CD4-positive, alpha-beta T cell treated with Interleukin-4 for 1 hour (primary cell): ENCODE measurements at regions not wholly inside any gene's neighbourhood (a gene's known extent, or its start where the extent isn't known, plus 50 kb on each side); places are given as distances from the start of the nearest gene placed in this dataset.
"Not testable (repeated sequence)": the region's sequence is repeated elsewhere in the genome, so short reads cannot be mapped to it uniquely, and the experiment has no call there.

Source experiments
- DNase-seq, 2 donors: peaks; one replicate each; pipeline ENCODE4 v3.0.0-alpha.2; 2020 to 2022

DNA sequence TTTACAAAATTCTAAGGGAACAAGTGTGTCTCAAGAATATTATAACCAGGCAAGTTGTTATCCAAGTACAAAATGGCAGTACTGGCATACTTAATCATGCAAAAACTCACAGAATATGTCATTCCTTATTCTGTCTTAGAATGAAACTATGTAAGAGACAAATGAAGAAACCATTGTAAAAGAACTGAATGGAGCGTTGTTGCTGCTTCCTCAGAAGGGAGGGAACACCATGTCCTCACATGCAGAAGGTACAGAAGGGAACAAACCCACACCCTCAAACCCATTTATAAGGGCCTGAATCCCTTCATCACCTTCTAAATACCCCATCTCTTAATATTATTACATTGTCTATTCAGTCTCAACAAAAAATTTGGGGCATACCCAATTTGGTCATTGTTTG lies 960.0 kb downstream of the LTN1 start:
- DNase-seq, result not testable (repeated sequence)

DNA sequence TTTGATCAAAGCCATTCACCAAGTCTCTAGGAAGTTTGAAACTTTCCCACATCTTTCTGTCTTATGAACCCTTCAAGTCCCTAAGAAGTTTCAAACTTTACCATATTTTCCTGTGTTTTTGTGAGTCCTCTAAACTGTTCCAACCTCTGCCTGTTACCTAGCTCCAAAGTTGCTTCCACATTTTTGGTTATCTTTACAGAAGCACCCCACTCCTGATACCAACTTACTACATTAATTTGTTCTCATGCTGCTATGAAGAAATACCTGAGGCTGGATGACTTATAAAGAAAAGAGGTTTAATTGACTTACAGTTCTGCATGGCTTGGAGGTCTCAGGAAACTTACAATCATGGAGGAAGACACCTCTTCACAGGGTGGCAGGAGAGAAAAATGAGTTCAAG lies 961.6 kb downstream of the LTN1 start:
- not testable (repeated sequence) for DNase-seq

DNA sequence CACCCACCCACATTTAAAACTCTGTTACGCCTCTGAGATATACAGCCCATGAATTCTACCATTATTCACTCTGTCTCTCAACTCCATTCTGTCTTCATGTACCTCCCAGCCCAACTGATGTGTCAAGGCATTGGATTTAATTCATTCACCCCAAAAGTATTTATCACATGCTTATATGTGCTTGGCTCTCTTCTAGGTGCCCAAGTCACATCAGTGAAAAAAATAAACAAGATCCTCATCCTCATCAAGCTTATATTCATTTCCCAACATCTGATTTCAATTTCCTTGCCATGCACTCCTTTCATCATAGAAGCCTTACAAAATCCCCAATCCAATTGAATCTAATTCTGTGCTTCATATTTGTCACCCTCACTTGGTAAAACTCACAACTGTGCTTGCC lies 967.6 kb downstream of the LTN1 start:
- no peak for DNase-seq

DNA sequence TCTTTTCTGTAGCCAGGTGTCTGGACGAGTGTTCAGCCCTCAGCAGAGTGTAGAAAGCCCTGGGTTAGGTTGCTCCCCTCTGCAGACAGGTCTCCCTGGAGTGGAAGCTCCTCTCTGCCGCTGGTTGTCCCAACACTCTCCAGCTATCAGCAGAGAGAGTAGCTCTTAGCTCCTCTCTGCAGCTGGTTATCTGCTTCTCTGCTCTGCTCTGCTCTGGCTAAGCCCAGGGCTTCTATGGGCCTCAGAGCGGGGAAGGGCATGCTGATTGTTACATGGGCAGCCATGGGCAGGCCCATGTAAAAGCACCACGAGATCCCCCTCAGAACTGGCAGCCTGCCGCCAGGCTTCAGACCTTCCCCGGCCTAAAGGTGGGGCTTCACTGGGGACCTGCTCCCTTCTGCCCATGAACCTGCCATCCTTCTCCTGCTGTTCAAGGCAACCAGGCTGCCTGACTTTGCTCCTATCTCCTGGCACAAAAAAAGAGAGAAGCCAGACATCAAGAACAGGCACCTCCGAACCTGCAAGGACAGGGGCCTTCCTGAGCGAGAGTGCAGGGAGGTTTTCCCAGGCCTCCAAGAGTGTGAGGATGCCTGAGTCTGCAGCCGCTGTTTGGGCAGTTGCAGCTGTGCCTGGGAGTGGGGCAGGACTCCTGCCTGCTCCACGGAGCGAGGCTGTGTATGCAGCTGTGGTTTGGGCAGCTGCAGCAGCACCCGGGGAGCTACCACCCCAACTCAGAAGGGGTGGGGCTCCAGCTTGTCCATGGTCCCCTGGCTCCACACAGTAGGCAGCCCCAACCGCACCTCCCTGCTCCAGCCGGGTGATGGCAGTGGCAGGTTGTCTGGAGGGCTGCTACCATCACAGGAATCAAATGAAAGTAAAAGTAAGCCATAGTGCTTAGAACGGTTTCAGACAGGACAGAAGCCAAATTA lies 973.7 kb downstream of the LTN1 start:
- DNase-seq, result no peak

DNA sequence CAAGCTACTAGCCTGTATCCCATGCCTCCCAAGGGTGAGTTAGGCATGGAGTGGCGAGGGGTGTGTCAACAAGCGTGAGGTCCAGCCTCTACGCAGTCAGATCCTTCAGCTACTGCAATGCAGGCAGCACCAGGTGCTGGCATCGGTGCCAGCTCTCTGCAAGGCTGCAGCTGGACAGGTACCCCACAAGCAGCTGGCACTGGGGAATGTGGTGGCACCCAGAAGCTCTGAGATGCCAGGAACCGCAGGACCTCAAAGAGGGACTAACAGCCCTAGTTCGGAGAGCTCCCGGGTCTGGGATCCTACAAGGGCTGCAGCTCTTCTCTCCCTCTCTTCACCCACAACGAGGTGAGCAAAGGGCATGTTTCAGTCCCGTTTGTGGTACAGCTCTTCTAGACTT lies 974.5 kb downstream of the LTN1 start:
- no peak for DNase-seq

DNA sequence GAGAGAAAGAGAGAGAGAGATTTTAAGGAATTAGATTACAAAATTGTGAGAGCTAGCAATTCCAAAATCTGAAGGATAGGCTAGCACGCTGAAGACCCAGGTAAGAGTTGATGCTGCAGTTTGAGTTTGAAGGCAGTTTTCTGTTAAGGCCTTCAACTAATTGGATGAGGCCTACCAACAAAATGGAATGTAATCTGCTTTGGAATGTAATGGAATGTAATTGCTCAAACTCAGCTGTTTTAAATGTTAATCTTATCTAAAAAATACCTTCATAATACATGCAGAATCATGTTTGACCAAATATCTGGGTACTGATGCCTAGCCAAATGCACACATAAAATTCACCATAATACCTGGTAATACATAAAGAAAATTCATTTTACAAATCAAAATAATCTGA lies 976.1 kb downstream of the LTN1 start:
- DNase-seq, result no peak

DNA sequence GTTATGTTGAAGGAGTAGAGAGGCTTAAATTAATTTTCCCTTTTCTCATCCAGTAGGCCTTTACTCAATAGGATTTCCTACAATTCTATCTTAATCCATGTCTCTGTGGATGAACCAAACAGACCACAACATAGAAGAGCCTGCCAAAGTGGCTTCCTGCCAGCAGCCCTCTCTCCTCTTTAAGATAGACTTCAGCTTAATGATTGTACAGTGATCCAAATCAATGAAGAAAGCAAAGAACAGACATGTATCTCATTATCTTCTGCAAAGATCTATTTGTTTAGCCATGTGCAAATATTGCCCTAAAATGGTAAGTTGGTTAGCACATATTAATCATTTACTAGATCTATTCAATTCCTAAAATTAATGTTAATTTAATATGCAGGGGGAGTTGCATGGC lies 979.6 kb downstream of the LTN1 start:
- DNase-seq, result not testable (repeated sequence)

DNA sequence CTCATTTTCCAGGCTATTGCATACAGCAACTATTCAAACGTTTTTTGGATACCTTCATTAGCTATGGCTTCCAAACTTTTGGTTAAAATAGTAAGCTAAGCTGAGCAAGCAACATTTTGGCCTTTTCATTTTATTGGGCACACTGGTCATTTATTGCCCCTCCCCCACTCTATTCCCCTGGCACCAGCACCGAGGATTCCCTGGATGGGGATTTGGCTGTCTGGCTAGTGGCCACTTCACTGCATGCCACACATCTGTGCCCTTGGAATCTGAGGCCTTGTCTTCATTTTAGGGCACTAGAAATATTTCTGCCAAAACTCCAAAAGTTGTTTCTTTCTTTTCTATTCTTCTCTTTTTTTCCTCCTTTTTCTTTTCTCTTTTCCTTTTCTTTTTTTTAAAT lies 980.7 kb downstream of the LTN1 start:
- DNase-seq, result not testable (repeated sequence)

DNA sequence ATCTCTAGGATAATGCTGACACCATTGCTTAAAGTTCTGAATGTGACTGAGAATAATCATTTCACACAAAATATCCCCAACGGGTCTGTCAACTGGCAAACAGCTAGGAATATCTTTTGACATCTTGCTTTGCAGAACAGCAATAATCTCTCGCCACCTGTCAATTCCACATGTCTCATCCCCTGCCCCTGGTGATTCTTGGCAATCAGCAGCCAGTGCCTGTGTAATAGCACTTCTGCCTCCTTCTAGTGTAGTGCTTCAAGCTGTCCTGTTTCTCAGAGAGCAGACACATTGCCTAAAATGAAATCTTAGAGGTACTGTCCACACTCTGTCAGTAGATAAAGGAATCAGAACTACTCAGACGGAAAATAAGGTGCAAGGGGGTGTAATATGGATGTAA lies 984.4 kb downstream of the LTN1 start:
- not testable (repeated sequence) for DNase-seq

DNA sequence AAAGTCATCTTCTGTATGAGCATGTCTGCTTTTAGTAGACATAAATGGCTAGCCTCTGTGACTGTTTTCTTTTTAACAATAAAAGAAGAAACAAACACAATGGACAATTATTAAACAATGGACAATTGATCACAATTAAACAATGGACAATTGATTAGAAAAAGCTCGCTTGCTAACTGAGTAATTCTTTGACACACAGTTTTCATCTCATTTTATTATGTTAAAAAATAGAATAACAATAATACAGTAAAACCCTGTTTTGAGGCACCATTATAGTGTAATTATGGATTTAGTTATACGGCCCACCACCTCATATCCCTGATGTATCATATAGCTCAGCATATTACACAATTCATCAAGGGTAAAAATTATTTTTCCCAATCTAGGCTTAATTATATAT lies 989.0 kb downstream of the LTN1 start:
- DNase-seq, result not testable (repeated sequence)

DNA sequence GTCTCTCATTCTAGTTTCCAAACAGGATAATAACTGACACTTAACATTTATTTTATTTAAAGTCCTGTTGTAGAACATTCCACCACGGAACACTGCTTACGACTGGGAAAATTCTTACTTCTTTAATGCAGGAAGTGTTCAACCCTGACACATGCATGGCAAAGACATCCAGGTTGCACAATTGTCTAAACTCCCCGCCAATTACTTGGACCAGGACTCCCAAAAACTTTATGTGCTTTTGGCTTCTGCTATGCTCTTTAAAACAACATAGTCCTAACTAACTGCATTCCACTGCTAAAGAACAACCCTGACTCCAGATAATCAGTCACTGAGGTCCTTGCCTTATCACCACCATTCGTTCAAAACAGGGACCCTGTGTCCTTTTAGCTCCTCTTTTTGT lies 995.8 kb downstream of the LTN1 start:
- DNase-seq, result not testable (repeated sequence)

DNA sequence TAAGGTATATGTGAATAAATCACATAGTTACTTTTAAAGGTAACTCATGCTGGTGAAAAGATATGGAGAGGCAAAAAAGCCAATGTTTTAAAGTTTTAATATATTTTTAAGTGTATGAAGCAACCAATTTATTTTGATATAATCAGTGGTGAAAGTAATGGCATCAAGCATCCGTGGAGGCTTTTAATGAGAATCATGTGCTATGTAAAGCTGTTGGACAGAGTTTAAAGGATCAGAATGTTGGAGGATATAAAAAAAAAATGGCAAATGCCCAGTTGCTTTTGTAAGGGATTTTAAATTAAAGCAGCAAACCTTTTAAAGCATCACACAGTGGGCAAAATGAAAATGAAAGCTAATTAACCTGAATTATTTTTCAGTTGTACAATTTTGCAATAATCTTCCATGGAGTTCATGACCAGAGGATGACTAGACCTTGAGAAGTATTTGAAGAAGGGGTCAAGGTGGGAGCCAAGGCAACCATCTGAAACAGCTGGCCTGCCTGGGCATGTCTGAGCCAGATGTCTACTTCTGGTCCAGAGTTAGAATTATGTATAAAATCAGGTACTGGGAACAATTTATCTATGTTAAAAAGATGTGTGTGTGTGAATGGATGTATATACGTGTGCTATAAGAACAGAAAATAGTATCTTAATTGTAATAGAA lies 1007.9 kb downstream of the LTN1 start:
- not testable (repeated sequence) for DNase-seq

DNA sequence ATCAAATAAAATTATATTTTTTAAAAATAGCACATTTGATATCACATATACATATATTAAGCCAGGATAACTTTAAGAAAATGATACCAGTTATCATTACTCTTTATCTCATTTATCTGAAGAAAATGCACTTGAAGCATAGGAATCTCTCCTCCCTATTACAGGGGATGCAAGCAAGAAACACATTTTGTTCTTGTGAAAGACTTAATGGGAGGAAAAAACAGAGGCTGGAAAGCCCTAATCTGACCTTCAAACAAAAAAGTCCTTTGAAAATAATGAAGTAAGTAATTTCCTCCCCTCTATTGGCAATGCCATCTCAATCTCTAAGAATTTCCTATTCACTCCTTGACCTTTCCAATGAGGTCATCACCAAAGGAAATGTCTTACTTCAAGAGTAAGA lies 1012.6 kb upstream of the ADAMTS5 start:
- not testable (repeated sequence) for DNase-seq

DNA sequence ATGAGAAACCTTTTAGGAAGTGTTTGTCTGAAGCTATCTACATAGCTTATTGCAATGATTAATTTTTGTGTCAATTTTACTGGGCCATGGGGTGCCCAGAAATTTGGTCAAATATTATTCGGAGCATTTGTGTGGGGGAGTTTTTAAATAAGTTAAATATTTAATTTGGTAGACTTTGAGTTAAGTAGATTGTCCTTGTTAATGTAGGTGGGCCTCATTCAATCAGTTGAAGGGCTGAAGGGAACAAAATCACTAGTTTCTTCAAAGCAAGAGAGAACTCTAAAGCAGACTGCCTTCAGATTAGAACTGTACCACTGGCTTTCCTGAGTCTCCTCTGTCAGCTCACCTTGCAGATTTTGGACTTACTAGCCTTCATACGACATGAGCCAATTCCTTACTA lies 1008.6 kb upstream of the ADAMTS5 start:
- no peak for DNase-seq

DNA sequence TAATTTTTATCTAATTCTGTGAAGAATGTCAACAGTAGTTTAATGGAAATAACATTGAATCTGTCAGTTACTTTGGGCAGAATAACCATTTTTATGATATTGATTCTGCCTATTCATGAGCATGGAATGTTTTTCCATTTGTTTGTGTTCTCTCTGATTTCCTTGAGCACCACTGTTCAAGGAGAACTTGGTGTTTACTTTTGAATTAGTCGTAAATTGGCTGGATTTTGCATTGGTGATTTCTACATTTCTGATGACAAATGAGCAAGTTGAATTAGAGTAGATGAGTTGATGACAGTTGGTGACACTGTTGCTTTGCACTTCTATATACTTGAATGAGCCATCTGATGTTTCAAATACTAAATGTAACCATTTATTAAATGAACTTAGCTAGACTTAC lies 1007.3 kb upstream of the ADAMTS5 start:
- DNase-seq, result not testable (repeated sequence)

DNA sequence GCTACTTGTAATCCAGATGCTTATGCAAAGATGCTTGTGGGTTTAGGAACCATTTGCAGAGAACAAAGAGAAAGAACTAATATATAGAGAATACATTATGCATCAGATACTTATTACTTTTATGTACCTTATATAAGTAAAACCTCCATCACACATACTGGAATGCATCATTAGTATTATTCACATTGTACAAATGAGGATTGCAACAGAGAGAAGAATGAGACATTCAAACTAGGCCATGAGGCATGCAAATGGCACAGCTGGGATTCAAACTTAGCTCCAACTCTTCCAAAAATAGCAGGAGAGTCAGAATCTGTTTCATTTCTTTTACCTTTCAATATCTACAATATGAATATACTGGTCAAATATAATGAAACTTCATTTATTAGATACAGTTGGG lies 1001.4 kb upstream of the ADAMTS5 start:
- not testable (repeated sequence) for DNase-seq

DNA sequence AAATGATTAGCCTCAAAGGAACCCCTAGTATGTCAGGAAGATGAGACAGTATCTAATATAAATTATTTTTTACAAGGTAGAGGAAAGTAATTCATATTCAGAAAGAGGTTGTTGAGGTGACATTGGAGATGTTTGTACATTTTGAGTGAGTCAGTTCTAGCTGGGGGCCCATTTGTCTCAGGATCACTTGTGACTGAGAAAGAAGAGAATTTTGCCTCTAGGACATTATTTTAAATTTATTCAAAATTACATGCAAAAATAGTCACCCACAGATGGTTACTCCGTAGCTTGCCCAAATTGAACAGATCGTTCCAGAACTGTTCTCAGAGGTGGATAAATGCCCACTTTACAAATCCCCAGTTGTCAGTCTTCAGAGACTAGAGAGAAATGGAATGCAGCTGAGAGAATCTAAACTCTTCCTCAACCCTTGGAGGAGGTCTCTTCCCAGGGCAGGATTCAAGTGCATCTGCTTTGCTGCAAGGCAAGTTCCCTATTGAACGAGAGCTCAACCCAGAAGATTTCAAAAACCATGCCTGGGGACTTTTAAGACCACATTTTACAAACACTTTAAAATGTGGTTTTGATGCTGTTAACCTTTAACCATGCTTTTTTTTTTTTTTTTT lies 987.8 kb upstream of the ADAMTS5 start:
- no peak for DNase-seq

DNA sequence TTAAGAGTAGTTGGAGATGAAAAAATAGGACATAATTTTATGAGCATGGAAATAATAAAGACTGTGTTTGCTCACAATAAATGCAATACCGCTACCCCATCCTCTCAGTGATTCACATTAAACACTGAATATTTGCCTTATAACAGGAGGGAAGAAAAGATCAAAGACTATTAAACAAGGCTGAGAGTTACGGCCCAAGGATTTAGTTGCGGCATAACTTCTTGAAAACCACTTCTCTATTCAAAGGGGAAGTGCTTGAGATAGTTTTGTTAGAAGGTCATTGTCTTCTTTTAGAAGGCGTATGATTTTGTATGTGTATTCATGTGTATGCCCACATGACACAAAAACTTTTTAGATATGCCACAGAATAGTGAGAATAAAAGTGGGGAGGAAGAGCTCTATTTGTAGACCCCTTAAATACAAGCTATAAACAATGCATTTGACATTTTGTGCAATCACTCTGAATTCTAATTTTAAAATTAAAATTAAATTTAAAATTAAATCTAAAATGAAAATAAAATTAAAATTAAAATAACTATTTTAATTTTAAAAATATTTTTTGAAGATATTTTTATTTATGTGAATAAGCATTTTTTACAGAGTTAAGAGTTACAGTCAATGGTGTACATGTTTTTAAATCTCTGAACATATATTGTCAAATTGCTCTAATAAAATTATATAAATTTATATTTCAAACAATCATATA lies 986.6 kb upstream of the ADAMTS5 start:
- DNase-seq, result no peak

DNA sequence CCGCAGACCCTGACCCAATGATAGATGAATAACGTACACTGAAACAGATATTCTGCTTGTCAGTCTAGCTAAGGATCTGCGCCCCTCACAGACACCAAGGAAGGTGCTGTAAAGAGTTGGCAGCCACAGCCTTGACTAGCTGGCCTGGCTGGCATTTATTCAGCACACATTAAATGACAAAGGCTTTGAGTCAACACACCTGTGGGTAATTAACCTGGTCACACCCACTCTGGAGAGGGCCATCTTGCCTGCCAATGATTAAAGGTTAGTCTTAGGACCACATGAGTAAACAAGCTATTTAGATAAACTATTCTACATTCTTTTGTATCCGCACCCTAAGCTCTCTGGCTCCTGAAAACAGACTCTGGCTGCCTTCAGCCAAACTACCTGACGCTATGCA lies 982.2 kb upstream of the ADAMTS5 start:
- not testable (repeated sequence) for DNase-seq

DNA sequence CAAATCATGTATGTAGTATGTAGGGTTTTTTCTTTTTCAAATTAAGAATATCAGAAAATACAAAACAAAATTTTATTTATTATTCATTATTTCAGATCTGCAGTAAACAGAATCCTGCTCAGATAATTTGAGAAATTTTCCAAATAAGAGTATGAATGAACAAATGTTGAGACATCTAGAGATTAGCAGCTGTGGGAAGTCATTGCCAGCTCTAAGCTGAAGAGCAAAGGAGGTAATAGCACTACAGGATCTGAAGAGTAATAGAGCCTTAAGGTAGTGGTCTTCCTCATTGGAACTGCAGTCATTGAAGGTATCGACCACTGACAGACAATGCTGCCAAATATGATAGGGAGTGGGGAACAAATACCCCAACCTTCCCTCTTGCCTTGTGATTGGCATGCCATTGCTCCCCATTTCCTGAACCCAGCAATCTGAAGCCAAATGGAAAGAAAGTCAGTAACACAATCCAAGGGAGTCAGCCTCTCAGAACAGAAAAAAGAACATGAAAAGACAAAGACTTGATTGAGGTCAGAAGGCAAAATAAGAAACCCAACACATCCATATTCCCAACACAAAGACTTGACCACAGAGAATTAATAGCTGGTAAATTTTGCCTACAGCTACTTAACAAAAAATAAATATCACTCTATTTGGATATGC lies 963.4 kb upstream of the ADAMTS5 start:
- DNase-seq, result not testable (repeated sequence)

DNA sequence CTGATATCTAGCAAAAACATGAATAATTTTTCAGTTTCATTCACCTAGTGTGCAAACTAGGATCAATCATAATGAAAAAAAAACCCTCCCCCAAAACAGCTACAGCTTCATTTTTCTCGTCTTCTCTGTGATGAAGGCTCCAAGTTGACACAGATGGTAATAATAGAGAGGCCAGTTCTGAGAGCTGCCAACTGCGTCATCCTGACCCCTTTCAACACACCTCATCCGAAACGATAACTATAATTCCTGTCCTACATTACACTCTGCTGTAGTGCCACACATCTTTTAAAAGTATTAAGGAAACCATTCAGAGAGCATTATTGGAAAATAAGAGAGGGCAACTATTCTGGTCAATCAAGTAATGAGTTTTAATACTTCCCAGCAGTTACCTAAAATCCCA lies 962.3 kb upstream of the ADAMTS5 start:
- DNase-seq, result not testable (repeated sequence)

DNA sequence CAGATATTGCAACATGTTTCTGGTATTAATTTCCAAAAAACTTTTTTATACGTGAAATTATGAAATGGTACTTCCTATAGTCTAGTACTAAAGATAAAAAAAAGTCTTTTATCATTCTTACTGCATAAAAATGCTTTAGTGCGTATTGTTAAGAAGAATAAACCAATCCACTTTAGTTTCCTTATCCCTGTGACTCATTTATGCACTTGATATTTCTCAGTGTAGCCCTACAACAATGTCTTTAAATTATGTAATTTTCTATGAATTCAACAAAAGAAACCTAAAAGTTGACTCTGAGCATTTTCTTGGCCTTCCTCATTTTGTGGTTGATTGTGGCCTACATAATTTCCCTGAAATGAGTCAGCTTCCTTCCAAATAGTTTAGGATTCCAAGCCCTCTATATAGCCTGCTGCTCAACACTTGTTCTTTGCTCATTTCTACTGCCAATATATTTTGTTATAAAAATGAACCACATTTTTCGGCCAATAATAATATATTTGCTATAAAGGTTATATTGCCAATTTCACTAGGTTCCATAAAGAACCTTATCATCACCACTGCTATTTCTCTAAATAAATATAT lies 961.7 kb upstream of the ADAMTS5 start:
- not testable (repeated sequence) for DNase-seq
